HCT116 (cell line): ENCODE measurements at regions not wholly inside any gene's neighbourhood (a gene's known extent, or its start where the extent isn't known, plus 50 kb on each side); places are given as distances from the start of the nearest gene placed in this dataset.

ENCODE experiments used
- ATAC-seq: fragments of 200-7000 bp; cut with Tn5 transposase; 2 replicates; pipeline ENCODE4 v1.9.1; 2020; ENCODE audit warnings: mild to moderate bottlenecking, moderate library complexity
- BruUV-seq: library from RNA; stranded (reverse); fragments of 400-500 nt; replicated peaks from 2 replicates; lab custom pipeline; 2021; lab: Mats Ljungman, UMichigan
- CTCF ChIA-PET: fragments of 300-600 bp; sonication (Branson Sonifier 250); formaldehyde crosslinking; loops from one replicate; lab custom pipeline; 2021; ENCODE audit warnings: antibody characterized with exemption; lab: Charles Lee
- POLR2A ChIA-PET: fragments of 300-600, 350-600 bp; sonication (Branson Sonifier 250); formaldehyde crosslinking; loops from one replicate; lab custom pipeline; 2021; ENCODE audit warnings: antibody characterized with exemption; lab: Charles Lee
- RAD21 ChIA-PET, 2 experiments: fragments of 300-600 bp; sonication (Branson Sonifier 250); formaldehyde crosslinking; loops; one replicate each; lab custom pipeline; 2023; ENCODE audit warnings: low total read pairs in 2 of 2; ENCODE audit not compliant: uncharacterized antibody in 2 of 2, unreplicated experiment in 2 of 2, low non-redundant PET in 1 of 2; lab: Charles Lee
- DNase-seq: peaks from one replicate; pipeline ENCODE4 v3.0.0-alpha.2; 2010; ENCODE audit warnings: low read depth, low spot score
- H2AFZ ChIP-seq: fragments of 200-600 bp; shearing (Covaris generic), sonication (generic); 2 replicates; pipeline ENCODE4 v1.6.1; 2017; ENCODE audit warnings: low read depth, mixed run types, mixed read lengths, antibody characterized with exemption, low read length; ENCODE audit not compliant: poor library complexity, severe bottlenecking
- H3K27ac ChIP-seq: 2 replicates; pipeline ENCODE4 v1.5.1; 2012; ENCODE audit warnings: low read depth, low read length
- H3K27me3 ChIP-seq: fragments of 200-600 bp; sonication (generic); 2 replicates; pipeline ENCODE4 v1.6.1; 2016; ENCODE audit warnings: mixed run types, low read length, mixed read lengths; ENCODE audit not compliant: insufficient read depth
- H3K36me3 ChIP-seq, 2 experiments: fragments of 200-500 bp in 1 of 2; fragments of 200-600 bp in 1 of 2; sonication (Bioruptor generic) in 1 of 2; sonication (generic) in 1 of 2; 2 replicates each; pipeline versions ENCODE4 v1.5.1 to v1.6.1; 2014 to 2016; ENCODE audit warnings: low read length in 2 of 2, inconsistent platforms in 1 of 2, mixed read lengths in 1 of 2, mixed run types in 1 of 2; ENCODE audit not compliant: insufficient read depth in 2 of 2, control insufficient read depth in 1 of 2
- H3K4me1 ChIP-seq, 2 experiments: fragments of 200-600 bp in 1 of 2; sonication (generic) in 1 of 2; 2 replicates each; pipeline versions ENCODE4 v1.5.1 to v1.6.1; 2012 to 2017; ENCODE audit warnings: low read length in 2 of 2, inconsistent platforms in 1 of 2, mild to moderate bottlenecking in 1 of 2, mixed read lengths in 1 of 2, mixed run types in 1 of 2, moderate library complexity in 1 of 2; ENCODE audit not compliant: insufficient read depth in 2 of 2, control insufficient read depth in 1 of 2
- H3K4me2 ChIP-seq: fragments of 200-600 bp; sonication (generic); 2 replicates; pipeline ENCODE4 v1.6.1; 2017; ENCODE audit warnings: mixed run types, low read length, mixed read lengths
- H3K4me3 ChIP-seq, 2 experiments: fragments of 200-600 bp in 1 of 2; sonication (generic) in 1 of 2; replicated peaks in 1 of 2; 2 replicates each; pipeline ENCODE4 v1.5.1; 2011 to 2016; ENCODE audit warnings: low read length in 2 of 2, control low read depth in 1 of 2, low read depth in 1 of 2, mild to moderate bottlenecking in 1 of 2, mixed read lengths in 1 of 2, mixed run types in 1 of 2
- H3K79me2 ChIP-seq: fragments of 200-600 bp; sonication (generic); 2 replicates; pipeline ENCODE4 v1.6.1; 2017; ENCODE audit warnings: mild to moderate bottlenecking, mixed run types, low read length, moderate library complexity, mixed read lengths; ENCODE audit not compliant: insufficient read depth
- H3K9ac ChIP-seq: fragments of 200-600 bp; sonication (generic); 2 replicates; pipeline ENCODE4 v1.6.1; 2016; ENCODE audit warnings: low read length, mixed read lengths
- H3K9me2 ChIP-seq: fragments of 200-600 bp; sonication (generic), shearing (Covaris generic); 2 replicates; pipeline ENCODE4 v1.6.1; 2017; ENCODE audit warnings: mixed run types, mild to moderate bottlenecking, moderate library complexity; ENCODE audit not compliant: insufficient read depth
- H3K9me3 ChIP-seq, 2 experiments: fragments of 200-500 bp in 1 of 2; fragments of 200-600 bp in 1 of 2; sonication (Bioruptor generic) in 1 of 2; sonication (generic) in 1 of 2; 2 replicates each; pipeline ENCODE4 v1.6.1; 2014 to 2017; ENCODE audit warnings: low read length in 2 of 2, mixed read lengths in 2 of 2, inconsistent platforms in 1 of 2, low read depth in 1 of 2, mild to moderate bottlenecking in 1 of 2, mixed run types in 1 of 2, moderate library complexity in 1 of 2; ENCODE audit not compliant: control insufficient read depth in 1 of 2, insufficient read depth in 1 of 2
- H4K20me1 ChIP-seq: fragments of 200-600 bp; sonication (generic), shearing (Covaris generic); 2 replicates; pipeline ENCODE4 v1.6.1; 2017; ENCODE audit warnings: mixed run types, mild to moderate bottlenecking, moderate library complexity; ENCODE audit not compliant: insufficient read depth
- CBX3 ChIP-seq: IDR thresholded peaks from 2 replicates; pipeline ENCODE4 v1.6.1; 2012; ENCODE audit warnings: low read depth
- CEBPB ChIP-seq: IDR thresholded peaks from 2 replicates; pipeline ENCODE4 v1.6.1; 2012; ENCODE audit warnings: low read depth
- CTCF ChIP-seq, 3 experiments: fragments of 200-600 bp in 1 of 3; sonication (generic) in 1 of 3; IDR thresholded peaks in 2 of 3; conservative IDR thresholded peaks in 1 of 3; 2 replicates each; pipeline ENCODE4 v1.5.1; 2012 to 2017; ENCODE audit warnings: low read depth in 2 of 3, low read length in 2 of 3, antibody characterized with exemption in 1 of 3, borderline replicate concordance in 1 of 3, control low read depth in 1 of 3, mild to moderate bottlenecking in 1 of 3, mixed read lengths in 1 of 3, mixed run types in 1 of 3, moderate library complexity in 1 of 3; ENCODE audit not compliant: insufficient read depth in 1 of 3
- EGR1 ChIP-seq: IDR thresholded peaks from 2 replicates; pipeline ENCODE4 v1.6.1; 2012; ENCODE audit warnings: low read depth
- ELF1 ChIP-seq: IDR thresholded peaks from 2 replicates; pipeline ENCODE4 v1.6.1; 2012; ENCODE audit warnings: low read depth, borderline replicate concordance
- EZH2 ChIP-seq: fragments of 200-600 bp; sonication (generic); IDR thresholded peaks from 2 replicates; pipeline ENCODE4 v1.6.1; 2017; ENCODE audit warnings: antibody characterized with exemption, mixed run types
- EZH2phosphoT487 ChIP-seq: fragments of 200-600 bp; IDR thresholded peaks from 2 replicates; pipeline ENCODE4 v1.6.1; 2018; ENCODE audit warnings: antibody characterized with exemption, borderline replicate concordance
- JUND ChIP-seq: IDR thresholded peaks from 2 replicates; pipeline ENCODE4 v1.6.1; 2012
- POLR2A ChIP-seq: IDR thresholded peaks from 2 replicates; pipeline ENCODE4 v1.7.0; 2011; ENCODE audit warnings: borderline replicate concordance; ENCODE audit not compliant: insufficient read depth, insufficient read length; ENCODE audit errors: extremely low read depth
- POLR2AphosphoS5 ChIP-seq: IDR thresholded peaks from 2 replicates; pipeline ENCODE4 v1.6.1; 2011; ENCODE audit warnings: mild to moderate bottlenecking, low read depth, low read length, moderate library complexity
- REST ChIP-seq: IDR thresholded peaks from 2 replicates; pipeline ENCODE4 v1.6.1; 2012; ENCODE audit warnings: low read depth
- SP1 ChIP-seq: IDR thresholded peaks from 2 replicates; pipeline ENCODE4 v1.6.1; 2012; ENCODE audit warnings: low read depth
- TCF7L2 ChIP-seq: IDR thresholded peaks from 2 replicates; pipeline ENCODE4 v1.7.0; 2011; ENCODE audit warnings: borderline replicate concordance, inconsistent platforms; ENCODE audit not compliant: insufficient read depth, insufficient read length; ENCODE audit errors: extremely low read depth
- YY1 ChIP-seq: IDR thresholded peaks from 2 replicates; pipeline ENCODE4 v1.6.1; 2011; ENCODE audit warnings: low read length, low read depth, moderate library complexity, mild to moderate bottlenecking; ENCODE audit not compliant: insufficient replicate concordance; ENCODE audit errors: extremely low read depth
- ZNF274 ChIP-seq: fragments of 200-500 bp; sonication (Bioruptor generic); IDR thresholded peaks from 2 replicates; pipeline ENCODE4 v1.6.1; 2014; ENCODE audit warnings: mild to moderate bottlenecking, low read depth, low read length, inconsistent platforms
- intact Hi-C: fragments of 100-400 bp; cut with micrococcal nuclease; formaldehyde crosslinking; loops from 2 replicates; pipeline ENCODE4 v1.10.0; 2022
- TF ChIP-seq, protein P1 (sequence below): IDR thresholded peaks from 2 replicates; pipeline ENCODE4 v1.6.1; 2011; ENCODE audit warnings: mild to moderate bottlenecking, low read length, moderate library complexity; ENCODE audit not compliant: insufficient replicate concordance; ENCODE audit errors: extremely low read depth
- TF ChIP-seq, protein P2 (sequence below): IDR thresholded peaks from 2 replicates; pipeline ENCODE4 v1.6.1; 2012
- TF ChIP-seq, protein P3 (sequence below): IDR thresholded peaks from 2 replicates; pipeline ENCODE4 v1.6.1; 2012

DNA sequence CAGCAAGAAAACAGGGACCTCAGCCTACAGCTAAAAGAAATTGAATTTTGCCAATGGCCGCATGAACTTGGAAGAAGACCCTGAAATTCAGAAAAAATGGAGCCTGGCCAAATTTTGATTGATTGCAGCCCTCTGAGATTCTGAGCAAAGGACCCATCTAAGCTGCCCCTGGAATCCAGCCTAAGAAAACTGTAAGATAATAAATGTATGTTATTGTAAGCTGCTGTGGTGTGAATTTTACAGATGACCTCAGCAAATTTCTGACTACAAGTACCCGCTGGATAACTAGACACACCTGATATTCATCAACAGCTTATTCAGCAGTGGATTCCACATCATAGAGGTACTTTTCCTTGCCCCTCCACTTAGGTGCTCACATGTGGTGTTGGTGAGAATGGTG, 119.5 kb upstream of the EPHA5 start:
- Histone ChIP-seq H3K9me2 (no peaks in the 10 kb centered on the region), H4K20me1 (no peaks in the 10 kb centered on the region), H3K27me3 (no peaks in the 10 kb centered on the region), H3K9ac (no peak overlapping the region), H3K4me3 (no peak overlapping the region), H3K4me1 (no peaks in the 10 kb centered on the region), H2AFZ (no peak overlapping the region), H3K27ac (no peak overlapping the region), H3K79me2 (no peaks in the 10 kb centered on the region), H3K4me2 (no peak overlapping the region), H3K36me3 (no peaks in the 10 kb centered on the region), H3K9me3 (peaks cover 0 to 5% of the 10 kb centered on the region in 2 experiments; a peak in 2 of 4 replicates)
- ATAC-seq (no peak), DNase-seq (no peak)
- POLR2A ChIA-PET = no interaction called here
- RAD21 ChIA-PET = no interaction called here
- intact Hi-C loops = no loop called here
- BruUV-seq = no TSS peak
- CTCF ChIA-PET = no interaction called here
- TF ChIP-seq ELF1 (no peak), JUND (no peak), ZNF274 (no peak), CBX3 (no peak), TCF7L2 (no peak), SP1 (no peak), YY1 (no peak), EZH2 (no peak), REST (no peak), POLR2A (no peak), EGR1 (no peak), EZH2phosphoT487 (no peak), CEBPB (no peak), CTCF (IDR thresholded peaks at IDR 0.05 in 2 of 3, conservative IDR thresholded peaks at IDR 0.05 in 1 of 3; ENCODE audit: borderline replicate concordance in 1 of 3, insufficient read depth in 1 of 3, low read depth in 2 of 3, low read length in 2 of 3) (no peak), POLR2AphosphoS5 (no peak)
- TF ChIP-seq, protein P1, sequence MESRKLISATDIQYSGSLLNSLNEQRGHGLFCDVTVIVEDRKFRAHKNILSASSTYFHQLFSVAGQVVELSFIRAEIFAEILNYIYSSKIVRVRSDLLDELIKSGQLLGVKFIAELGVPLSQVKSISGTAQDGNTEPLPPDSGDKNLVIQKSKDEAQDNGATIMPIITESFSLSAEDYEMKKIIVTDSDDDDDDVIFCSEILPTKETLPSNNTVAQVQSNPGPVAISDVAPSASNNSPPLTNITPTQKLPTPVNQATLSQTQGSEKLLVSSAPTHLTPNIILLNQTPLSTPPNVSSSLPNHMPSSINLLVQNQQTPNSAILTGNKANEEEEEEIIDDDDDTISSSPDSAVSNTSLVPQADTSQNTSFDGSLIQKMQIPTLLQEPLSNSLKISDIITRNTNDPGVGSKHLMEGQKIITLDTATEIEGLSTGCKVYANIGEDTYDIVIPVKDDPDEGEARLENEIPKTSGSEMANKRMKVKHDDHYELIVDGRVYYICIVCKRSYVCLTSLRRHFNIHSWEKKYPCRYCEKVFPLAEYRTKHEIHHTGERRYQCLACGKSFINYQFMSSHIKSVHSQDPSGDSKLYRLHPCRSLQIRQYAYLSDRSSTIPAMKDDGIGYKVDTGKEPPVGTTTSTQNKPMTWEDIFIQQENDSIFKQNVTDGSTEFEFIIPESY = no peak
- TF ChIP-seq, protein P2, sequence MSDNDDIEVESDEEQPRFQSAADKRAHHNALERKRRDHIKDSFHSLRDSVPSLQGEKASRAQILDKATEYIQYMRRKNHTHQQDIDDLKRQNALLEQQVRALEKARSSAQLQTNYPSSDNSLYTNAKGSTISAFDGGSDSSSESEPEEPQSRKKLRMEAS = no peak
- TF ChIP-seq, protein P3, sequence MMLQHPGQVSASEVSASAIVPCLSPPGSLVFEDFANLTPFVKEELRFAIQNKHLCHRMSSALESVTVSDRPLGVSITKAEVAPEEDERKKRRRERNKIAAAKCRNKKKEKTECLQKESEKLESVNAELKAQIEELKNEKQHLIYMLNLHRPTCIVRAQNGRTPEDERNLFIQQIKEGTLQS = no peak
- TF ChIP-seq, all 23 proteins: peak for 0
